Fibroblast of lung (primary cell): ENCODE measurements at regions not wholly inside any gene's neighbourhood (a gene's known extent, or its start where the extent isn't known, plus 50 kb on each side); places are given as distances from the start of the nearest gene placed in this dataset.

Experiments
- DNase-seq, 2 donors: peaks; one replicate each; pipeline versions ENCODE4 v3.0.0 to v3.0.0-alpha.2; 2010; ENCODE audit warnings: low read depth in 2 of 2
- H2AFZ ChIP-seq: 2 replicates; pipeline ENCODE4 v1.5.1; 2012; ENCODE audit warnings: low read length, control low read depth, inconsistent platforms
- H3K27ac ChIP-seq: 2 replicates; pipeline ENCODE4 v1.5.1; 2011; ENCODE audit warnings: low read length, control low read depth; ENCODE audit not compliant: insufficient read depth
- H3K27me3 ChIP-seq: 2 replicates; pipeline ENCODE4 v1.5.1; 2011; ENCODE audit warnings: mild to moderate bottlenecking, low read length; ENCODE audit not compliant: control insufficient read depth, insufficient read depth
- H3K36me3 ChIP-seq: 2 replicates; pipeline ENCODE4 v1.5.1; 2011; ENCODE audit warnings: low read length; ENCODE audit not compliant: control insufficient read depth, insufficient read depth
- H3K4me1 ChIP-seq: 2 replicates; pipeline ENCODE4 v1.5.1; 2011; ENCODE audit warnings: low read length; ENCODE audit not compliant: control insufficient read depth, insufficient read depth; ENCODE audit errors: extremely low read depth
- H3K4me2 ChIP-seq: 2 replicates; pipeline ENCODE4 v1.5.1; 2011; ENCODE audit warnings: low read length, control low read depth; ENCODE audit not compliant: insufficient read depth; ENCODE audit errors: extremely low read depth
- H3K4me3 ChIP-seq, 4 experiments: fragments of 200-600 bp in 1 of 4; sonication (generic) in 1 of 4; replicated peaks in 1 of 4; 2 replicates each; pipeline ENCODE4 v1.5.1; 2011 to 2016; ENCODE audit warnings: low read length in 4 of 4, low read depth in 3 of 4, mild to moderate bottlenecking in 3 of 4, control low read depth in 2 of 4, inconsistent platforms in 1 of 4, mixed read lengths in 1 of 4; ENCODE audit not compliant: insufficient read depth in 1 of 4; ENCODE audit errors: control extremely low read depth in 1 of 4
- H3K79me2 ChIP-seq: 2 replicates; pipeline ENCODE4 v1.5.1; 2012; ENCODE audit warnings: mild to moderate bottlenecking, low read length, inconsistent platforms; ENCODE audit not compliant: control insufficient read depth, insufficient read depth
- H3K9ac ChIP-seq: 2 replicates; pipeline ENCODE4 v1.5.1; 2011; ENCODE audit warnings: mild to moderate bottlenecking, low read length, control low read depth; ENCODE audit not compliant: insufficient read depth
- H3K9me3 ChIP-seq: 2 replicates; pipeline ENCODE4 v1.5.1; 2012; ENCODE audit warnings: low read depth, low read length; ENCODE audit not compliant: control insufficient read depth, insufficient read depth
- H4K20me1 ChIP-seq: 2 replicates; pipeline ENCODE4 v1.5.1; 2011; ENCODE audit warnings: low read length; ENCODE audit not compliant: control insufficient read depth, insufficient read depth; ENCODE audit errors: extremely low read depth
- EZH2 ChIP-seq: IDR thresholded peaks from 2 replicates; pipeline ENCODE4 v1.5.1; 2012; ENCODE audit warnings: low read length, control low read depth, mild to moderate bottlenecking; ENCODE audit errors: missing control alignments
- TF ChIP-seq, protein P1 (sequence below), 2 donors: IDR thresholded peaks in 1 of 2; conservative IDR thresholded peaks in 1 of 2; 1 replicate in 1 of 2; 2 replicates in 1 of 2; pipeline ENCODE4 v1.5.1; 2011 to 2012; ENCODE audit warnings: low read length in 2 of 2, control low read depth in 1 of 2, inconsistent platforms in 1 of 2, low read depth in 1 of 2, mild to moderate bottlenecking in 1 of 2

DNA sequence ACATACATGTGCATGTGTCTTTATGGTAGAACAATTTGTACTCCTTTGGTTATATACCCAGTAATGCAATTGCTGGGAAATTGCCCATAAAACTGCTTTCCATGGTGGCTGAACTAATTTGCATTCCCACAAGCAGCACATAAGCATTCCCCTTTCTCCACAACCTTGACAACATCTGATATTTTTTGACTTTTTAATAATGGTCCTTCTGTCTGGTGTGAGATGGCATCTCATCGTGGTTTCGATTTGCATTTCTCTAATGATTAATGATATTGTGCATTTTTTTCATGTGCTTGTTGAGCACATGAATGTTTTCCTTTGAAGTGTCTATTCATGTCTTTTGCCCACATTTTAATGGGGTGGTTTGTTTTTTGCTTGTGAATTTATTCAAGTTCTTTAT lies 166.0 kb downstream of the TMEM47 start:
- no peaks in the 10 kb centered on the region for H4K20me1 ChIP-seq
- H3K27ac ChIP-seq, result no peak overlapping the region
- no peak overlapping the region for H2AFZ ChIP-seq
- H3K4me2 ChIP-seq, result no peak overlapping the region
- no peaks in the 10 kb centered on the region for H3K36me3 ChIP-seq
- no peak overlapping the region for H3K4me3 ChIP-seq
- no peak for DNase-seq
- no peak for TF ChIP-seq EZH2
- H3K79me2 ChIP-seq, result no peaks in the 10 kb centered on the region
- no peaks in the 10 kb centered on the region for H3K27me3 ChIP-seq
- no peak overlapping the region for H3K9ac ChIP-seq
- no peaks in the 10 kb centered on the region for H3K9me3 ChIP-seq
- no peaks in the 10 kb centered on the region for H3K4me1 ChIP-seq

DNA sequence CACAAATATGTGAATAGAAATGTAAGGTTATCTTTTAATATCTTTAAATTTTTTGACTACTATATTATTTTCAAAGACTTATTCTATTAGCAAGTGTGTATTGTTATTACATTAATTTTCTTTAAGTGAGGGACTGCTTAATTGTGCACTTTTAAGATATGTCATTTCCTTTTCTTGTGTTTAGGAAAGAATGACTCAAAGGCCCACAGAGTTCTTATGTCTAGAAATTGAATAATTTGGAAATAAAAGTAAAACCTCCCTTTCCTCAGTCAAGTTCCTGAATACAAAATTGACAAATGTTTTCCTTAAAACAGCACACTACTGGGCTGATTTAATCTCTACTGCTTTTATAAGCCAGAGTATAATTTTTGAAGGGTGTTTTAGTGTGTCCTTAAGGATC lies 169.7 kb downstream of the TMEM47 start:
- Histone ChIP-seq H3K9me3 (no peaks in the 10 kb centered on the region), H3K4me1 (no peaks in the 10 kb centered on the region), H4K20me1 (no peaks in the 10 kb centered on the region), H3K27ac (no peak overlapping the region), H2AFZ (no peak overlapping the region), H3K36me3 (no peaks in the 10 kb centered on the region), H3K27me3 (no peaks in the 10 kb centered on the region), H3K4me2 (no peak overlapping the region), H3K79me2 (no peaks in the 10 kb centered on the region), H3K4me3 (no peak overlapping the region), H3K9ac (no peak overlapping the region)
- no peak for TF ChIP-seq EZH2
- TF ChIP-seq, protein P1, sequence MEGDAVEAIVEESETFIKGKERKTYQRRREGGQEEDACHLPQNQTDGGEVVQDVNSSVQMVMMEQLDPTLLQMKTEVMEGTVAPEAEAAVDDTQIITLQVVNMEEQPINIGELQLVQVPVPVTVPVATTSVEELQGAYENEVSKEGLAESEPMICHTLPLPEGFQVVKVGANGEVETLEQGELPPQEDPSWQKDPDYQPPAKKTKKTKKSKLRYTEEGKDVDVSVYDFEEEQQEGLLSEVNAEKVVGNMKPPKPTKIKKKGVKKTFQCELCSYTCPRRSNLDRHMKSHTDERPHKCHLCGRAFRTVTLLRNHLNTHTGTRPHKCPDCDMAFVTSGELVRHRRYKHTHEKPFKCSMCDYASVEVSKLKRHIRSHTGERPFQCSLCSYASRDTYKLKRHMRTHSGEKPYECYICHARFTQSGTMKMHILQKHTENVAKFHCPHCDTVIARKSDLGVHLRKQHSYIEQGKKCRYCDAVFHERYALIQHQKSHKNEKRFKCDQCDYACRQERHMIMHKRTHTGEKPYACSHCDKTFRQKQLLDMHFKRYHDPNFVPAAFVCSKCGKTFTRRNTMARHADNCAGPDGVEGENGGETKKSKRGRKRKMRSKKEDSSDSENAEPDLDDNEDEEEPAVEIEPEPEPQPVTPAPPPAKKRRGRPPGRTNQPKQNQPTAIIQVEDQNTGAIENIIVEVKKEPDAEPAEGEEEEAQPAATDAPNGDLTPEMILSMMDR (conservative IDR thresholded peaks at IDR 0.05 in 1 of 2, IDR thresholded peaks at IDR 0.05 in 1 of 2; ENCODE audit: low read depth in 1 of 2, low read length in 2 of 2), result no peak
- no peak for DNase-seq

DNA sequence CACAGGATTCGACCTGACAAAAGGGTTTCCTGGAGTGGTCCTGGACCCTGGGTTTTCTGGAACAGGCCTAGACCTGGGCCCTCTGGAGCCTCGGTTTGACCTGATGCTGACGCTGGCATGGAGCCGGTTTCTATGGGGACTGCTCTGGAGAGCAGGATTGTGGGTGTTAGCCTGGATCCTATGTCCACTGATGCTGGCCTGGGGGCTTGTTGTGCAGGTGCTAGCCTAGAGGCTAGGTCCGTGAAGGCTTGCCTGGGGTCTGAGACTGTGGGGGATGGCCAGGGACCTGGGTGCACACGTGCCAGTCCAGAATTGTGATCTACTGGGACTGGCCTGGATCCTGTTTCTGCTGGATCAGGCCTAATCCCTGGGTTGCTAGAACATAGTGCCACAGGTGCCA lies 173.1 kb downstream of the TMEM47 start:
- Histone ChIP-seq H2AFZ (no peak overlapping the region), H4K20me1 (no peaks in the 10 kb centered on the region), H3K9me3 (no peaks in the 10 kb centered on the region)

More for the DNA sequence above, 173.1 kb downstream of the TMEM47 start:
- Histone ChIP-seq H3K79me2 (no peaks in the 10 kb centered on the region), H3K4me1 (no peaks in the 10 kb centered on the region), H3K4me2 (no peak overlapping the region), H3K27ac (no peak overlapping the region), H3K4me3 (no peak overlapping the region), H3K36me3 (no peaks in the 10 kb centered on the region), H3K9ac (no peak overlapping the region), H3K27me3 (no peaks in the 10 kb centered on the region)
- TF ChIP-seq, protein P1 (conservative IDR thresholded peaks at IDR 0.05 in 1 of 2, IDR thresholded peaks at IDR 0.05 in 1 of 2; ENCODE audit: low read depth in 1 of 2, low read length in 2 of 2), result no peak
- no peak for TF ChIP-seq EZH2
- DNase-seq, result no peak
